ENCODE measurements at regions not wholly inside any gene's neighbourhood (a gene's known extent, or its start where the extent isn't known, plus 50 kb on each side); places are given as distances from the start of the nearest gene placed in this dataset.
"Not testable (repeated sequence)": the region's sequence is repeated elsewhere in the genome, so short reads cannot be mapped to it uniquely, and the experiment has no call there.

DNA sequence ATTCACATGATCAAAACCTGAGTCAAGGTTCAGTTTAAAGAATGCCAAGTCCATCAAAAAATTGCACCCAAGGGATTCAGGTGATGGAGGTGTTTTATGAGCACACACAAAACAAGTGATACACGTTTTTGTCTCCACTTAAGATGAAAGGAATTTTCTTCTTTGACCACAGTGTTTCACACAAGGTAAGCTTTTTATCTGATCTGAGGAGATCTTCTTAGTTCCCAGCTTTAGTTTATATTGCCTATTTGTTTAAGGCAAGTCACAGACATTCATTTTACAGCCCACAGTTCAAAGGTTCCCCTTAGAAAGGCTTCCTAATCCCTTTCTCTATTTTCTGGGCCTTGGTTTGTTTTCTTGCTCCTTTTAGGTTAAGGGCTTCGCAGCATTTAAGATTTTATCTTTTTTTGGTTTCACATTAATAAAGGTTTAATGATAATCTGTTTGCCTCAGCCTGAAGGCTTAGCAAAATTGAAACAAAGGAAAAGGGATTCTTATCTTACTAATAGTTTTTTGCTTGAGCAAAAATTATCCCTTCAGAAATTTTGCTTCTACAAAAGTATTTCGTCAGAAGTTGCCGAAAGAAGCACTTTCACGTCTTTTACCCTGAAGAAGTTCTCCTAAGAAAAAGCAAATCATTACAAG lies 420.5 kb upstream of the NAALADL2 start:
- DNase-seq (ENCODE audit: low read depth, low spot score) = peak; percentile 3
- in situ Hi-C loops (cut with HindIII; ENCODE audit: low pct_unique_long_range_greater_than_20kb, low sequenced_read_pairs) = no loop called here

DNA sequence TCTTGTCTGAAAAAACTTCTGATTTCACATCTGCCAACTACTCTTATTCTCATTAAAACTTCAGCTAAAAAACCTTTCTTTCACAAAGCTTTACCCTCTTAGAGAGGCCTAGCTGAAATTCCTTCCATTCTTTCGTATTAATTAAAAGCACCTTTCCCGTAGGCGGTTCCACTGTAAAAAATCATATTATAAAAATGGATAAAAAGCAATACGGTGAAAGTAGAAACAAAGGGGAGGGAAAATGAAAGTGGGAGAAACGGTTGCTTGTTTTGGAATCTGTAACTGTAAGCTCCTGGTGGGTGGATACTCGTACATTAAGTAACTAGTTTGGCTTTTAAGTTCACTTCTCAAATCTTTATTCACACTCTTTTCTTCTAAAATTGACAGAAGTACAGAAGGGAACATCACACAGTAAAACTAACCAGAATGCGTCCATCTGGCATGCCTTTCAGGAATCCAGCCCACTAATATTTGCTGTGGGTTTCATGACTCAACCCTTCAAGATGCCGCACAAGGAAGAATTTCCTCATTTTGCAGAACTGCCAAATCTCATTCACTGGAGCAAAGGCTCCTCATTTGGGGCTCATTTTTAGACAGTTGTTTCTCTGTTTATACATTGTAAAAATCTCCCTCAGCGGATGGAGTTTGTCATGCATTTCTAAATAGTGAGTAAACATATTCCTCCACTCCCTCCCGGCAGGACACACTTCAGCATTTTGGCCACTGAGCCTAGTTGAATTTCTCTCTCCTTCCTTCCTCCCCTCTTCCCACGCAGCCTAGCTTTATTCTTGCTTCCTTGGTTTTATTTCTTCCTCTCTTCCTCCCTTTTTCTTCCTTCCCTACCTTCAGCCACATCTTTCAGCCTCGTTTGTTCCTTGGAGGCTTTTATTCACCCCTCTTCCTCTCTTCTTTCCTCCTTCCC lies 419.5 kb upstream of the NAALADL2 start:
- in situ Hi-C loops (cut with HindIII; ENCODE audit: low pct_unique_long_range_greater_than_20kb, low sequenced_read_pairs) = no loop called here
- peak; percentile 70 for DNase-seq (ENCODE audit: low read depth, low spot score)

DNA sequence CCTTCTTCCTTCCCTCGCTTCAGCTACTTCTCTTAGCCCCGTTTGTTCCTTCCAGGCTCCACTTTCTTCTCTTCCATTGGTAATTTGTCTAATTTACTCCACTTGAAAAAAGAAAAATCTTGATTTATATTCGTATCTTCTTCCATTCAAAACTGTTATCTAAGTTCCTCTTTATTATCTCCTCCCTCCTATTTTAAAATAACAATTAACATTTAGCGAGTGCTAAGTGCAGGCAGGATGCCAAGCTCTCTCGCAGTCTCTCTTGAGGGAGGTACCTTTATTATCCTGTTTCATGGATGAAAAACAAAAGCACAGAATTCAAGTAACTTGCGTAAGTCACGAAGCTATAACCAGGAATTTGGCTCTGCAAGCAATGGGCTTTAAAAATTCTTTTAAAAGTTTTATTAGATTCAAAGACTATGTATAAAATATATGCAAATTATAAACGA lies 418.9 kb upstream of the NAALADL2 start:
- DNase-seq (ENCODE audit: low read depth, low spot score) = no peak
- in situ Hi-C loops (cut with HindIII; ENCODE audit: low pct_unique_long_range_greater_than_20kb, low sequenced_read_pairs) = no loop called here

DNA sequence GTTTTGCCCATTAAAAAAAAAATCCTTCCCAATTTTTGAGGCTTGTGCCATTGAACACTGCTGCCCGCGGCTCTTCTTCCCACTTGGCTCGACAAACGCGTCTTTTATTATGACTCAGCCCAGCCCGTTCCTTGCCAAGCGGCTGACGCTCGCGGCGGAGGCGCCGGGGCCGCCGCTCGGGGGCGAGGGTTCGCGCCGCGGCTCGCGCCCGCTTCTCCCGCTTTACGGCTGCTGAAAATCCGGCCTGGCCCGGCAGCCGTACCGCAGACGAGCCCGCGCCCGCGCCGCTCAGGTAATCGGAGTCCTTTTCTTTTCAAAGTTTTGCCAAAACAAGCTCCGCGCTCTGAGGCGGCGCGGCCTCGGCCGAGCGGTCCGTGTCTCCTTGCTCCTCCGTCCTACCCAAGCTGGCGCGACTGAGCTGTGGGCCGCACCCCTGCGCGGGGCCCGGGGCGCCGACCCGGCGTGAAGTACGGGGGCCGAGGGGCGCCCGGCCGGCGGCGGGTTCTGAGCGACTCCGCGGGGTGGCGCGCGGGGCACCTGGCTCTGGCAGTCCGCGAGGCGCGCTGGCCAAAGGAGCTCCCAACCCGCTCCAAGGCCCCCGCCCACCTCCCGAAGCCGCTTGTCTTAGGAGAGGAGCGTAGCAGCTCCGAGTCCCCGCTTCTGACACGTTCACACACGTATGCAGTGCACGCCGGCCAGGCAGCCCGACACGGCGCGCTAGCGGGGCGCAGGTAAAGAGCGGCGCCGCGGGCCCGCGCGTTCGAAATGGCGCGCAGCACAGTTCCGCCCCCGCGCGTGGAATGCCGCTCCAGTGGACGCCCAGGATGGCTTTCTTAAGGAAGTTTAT lies 418.2 kb upstream of the NAALADL2 start:
- DNase-seq (ENCODE audit: low read depth, low spot score) = peak; percentile 94
- in situ Hi-C loops (cut with HindIII; ENCODE audit: low pct_unique_long_range_greater_than_20kb, low sequenced_read_pairs) = no loop called here

DNA sequence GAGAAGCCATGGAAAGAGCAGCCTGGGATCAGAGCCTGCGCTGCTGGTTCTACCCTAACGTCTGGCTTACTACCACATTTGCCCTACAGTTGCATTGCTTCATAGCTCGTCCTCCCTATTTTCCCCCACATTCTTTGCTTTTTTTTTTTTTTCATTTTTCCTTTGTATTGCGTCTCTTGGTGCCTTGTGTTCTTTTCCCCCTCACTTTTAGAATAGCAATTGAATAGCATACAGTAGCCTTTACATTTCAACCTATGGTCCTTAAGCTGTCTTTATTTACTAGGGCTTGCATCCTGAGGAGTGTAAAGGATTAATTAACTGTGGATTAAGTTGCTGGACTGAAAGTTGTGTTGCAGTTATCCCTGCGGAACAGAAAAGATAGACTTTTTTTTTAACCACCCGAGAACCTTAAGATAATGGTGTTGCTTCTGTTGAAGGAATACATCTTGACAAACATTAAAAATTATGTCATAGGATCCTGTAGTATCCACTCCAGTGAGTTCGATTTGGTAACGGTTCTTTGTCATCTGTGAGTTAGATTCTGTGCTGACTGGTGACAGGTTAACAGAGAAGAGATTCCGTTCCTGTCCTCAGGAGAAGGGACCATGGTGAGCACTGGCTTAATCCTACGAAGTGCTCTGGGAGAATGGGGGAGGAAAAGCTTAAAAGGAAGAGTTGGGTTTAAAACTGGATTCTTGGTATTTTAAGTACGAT lies 417.4 kb upstream of the NAALADL2 start:
- peak; percentile 25 for DNase-seq (ENCODE audit: low read depth, low spot score)

DNA sequence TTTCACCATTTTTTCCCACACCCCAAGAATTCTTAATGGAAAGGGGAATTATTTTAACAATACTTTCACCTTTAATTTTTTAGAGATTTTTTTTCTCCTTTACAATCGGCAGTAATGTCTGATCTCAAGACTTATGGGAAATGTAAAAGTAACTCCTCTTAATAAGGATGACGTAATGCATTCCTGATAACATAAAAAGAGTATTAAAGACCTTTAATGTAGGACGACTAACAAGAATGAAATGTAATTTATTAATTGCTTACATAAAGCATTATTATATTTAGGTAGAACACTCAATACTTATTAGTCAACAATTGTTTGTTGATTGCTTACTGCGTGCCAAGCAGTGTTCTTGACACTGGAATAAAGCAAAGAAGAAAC lies 416.8 kb upstream of the NAALADL2 start:
- in situ Hi-C loops (cut with HindIII; ENCODE audit: low pct_unique_long_range_greater_than_20kb, low sequenced_read_pairs) = no loop called here

More for the DNA sequence above, 417.4 kb upstream of the NAALADL2 start:
- in situ Hi-C loops (cut with HindIII; ENCODE audit: low pct_unique_long_range_greater_than_20kb, low sequenced_read_pairs) = no loop called here

DNA sequence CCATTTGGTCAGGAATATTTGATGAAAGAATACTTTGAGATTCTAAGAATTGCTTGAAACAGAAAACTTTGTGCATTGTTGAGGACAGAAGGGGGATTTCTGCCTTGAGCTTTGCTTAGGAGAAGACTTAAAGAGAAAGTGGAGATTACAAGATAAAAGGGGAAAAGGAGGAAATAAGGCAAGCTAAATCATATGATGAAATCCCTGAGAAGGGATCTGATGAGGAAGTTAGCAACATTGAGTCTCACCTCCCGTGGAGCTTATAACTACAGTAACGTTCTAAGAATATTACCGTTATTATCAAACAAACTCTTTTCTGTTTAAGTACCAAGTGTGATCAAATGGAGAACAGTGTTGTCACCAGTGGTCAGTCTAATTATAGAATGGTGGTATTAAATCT lies 414.7 kb upstream of the NAALADL2 start:
- in situ Hi-C loops (cut with HindIII; ENCODE audit: low pct_unique_long_range_greater_than_20kb, low sequenced_read_pairs) = no loop called here

More for the DNA sequence above, 416.8 kb upstream of the NAALADL2 start:
- DNase-seq (ENCODE audit: low read depth, low spot score) = no peak

DNA sequence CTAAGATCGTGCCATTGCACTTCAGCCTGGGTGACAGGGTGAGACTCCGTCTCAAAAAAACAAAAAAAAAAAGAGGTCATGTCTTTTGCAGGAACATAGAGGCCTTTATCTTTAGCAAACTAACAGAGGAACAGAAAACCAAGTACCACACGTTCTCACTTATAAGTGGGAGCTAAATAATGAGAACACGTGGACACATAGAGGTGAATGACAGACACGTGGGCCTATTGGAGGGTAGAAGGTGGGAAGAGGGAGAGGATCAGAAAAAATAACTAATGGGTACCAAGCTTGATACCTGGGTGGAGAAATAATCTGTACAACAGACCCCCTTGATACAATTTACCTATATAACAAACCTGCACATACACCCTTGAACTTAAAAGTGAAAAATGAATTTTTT lies 401.4 kb upstream of the NAALADL2 start:
- in situ Hi-C loops (cut with HindIII; ENCODE audit: low pct_unique_long_range_greater_than_20kb, low sequenced_read_pairs) = no loop called here
- no peak for DNase-seq (ENCODE audit: low read depth, low spot score)

More for the DNA sequence above, 414.7 kb upstream of the NAALADL2 start:
- DNase-seq (ENCODE audit: low read depth, low spot score) = no peak

DNA sequence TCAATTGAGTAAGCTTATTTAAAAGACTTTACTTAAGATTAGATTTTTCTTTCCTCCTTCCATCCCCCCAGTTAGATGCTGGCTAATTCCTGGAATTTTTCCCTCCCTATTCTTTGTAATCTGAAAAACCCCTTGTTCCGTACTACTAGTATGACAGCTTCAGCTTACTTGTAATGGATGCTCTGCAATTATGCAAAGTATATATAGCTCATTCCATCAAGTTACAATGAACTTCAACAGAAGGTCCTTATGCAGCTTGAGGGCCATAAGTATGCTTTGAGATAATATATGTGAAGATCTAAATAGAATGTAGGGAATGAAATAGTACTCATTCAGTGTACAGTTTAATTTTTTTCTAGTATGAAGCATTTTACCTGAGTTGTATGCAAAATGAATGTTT lies 398.3 kb upstream of the NAALADL2 start:
- in situ Hi-C loops (cut with HindIII; ENCODE audit: low pct_unique_long_range_greater_than_20kb, low sequenced_read_pairs) = no loop called here
- DNase-seq (ENCODE audit: low read depth, low spot score) = no peak

DNA sequence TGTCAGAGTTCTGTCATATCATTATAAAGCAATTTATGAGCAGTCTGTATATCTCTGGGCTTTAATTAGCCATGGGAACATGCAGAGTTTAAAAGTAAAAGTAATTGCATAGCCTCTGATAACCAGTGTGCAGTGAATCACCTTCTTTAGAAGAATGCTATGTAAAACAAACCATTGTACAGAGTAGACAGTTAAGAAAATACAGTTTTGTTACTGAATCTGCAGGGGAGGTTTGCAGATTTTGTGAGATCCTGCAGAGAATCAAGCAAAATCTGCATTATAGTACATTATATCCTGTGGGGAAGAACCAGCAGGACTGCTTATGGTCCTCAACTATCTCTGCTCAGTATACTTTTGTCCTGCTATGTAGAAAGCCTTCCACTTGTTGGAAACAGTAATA lies 396.2 kb upstream of the NAALADL2 start:
- in situ Hi-C loops (cut with HindIII; ENCODE audit: low pct_unique_long_range_greater_than_20kb, low sequenced_read_pairs) = no loop called here
- no peak for DNase-seq (ENCODE audit: low read depth, low spot score)

DNA sequence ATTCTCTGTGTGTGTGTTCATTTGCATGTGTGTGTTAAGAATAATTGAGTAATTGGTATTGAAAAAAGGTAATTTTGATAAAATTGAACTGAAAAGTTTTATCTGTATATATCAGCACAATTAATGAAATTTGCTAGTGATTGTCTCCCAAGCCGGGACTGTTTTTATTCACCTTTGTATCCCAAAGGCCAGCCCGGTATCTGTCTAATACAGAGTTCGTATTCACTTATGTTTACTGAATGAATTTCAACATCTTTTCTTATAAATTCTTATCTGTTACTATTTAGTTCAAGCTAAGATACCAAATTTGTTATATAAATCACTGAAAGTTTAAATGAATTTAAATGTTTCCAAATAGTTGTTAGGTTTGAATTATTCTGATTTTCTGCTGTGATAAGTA lies 394.0 kb upstream of the NAALADL2 start:
- no peak for DNase-seq (ENCODE audit: low read depth, low spot score)
- in situ Hi-C loops (cut with HindIII; ENCODE audit: low pct_unique_long_range_greater_than_20kb, low sequenced_read_pairs) = no loop called here

DNA sequence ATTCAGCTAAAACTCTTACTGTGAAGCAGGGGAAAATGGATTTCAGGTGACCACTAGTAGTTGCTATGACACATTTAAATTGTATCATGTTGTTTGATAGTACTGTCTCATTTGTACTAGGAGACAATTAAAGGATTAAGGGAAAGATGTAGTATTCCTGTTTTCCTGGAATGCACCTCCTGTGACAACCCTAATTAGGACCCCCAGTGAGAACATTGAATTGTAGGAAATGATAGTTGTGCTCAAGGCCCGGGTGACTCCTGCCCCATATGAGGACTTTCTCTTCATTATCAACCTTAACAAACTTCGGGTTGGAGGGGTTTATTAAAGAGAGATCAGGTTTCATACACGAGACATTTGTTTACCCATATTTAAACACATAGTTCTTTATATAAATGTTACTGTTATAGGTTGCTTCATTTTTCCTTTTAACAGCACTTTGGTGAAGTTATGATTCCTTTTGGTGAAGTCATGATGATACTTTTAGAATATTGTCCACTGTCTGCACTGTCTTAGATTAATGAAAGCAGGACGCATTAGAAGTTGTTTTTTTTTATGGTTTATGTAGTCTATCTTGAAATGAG lies 392.6 kb upstream of the NAALADL2 start:
- in situ Hi-C loops (cut with HindIII; ENCODE audit: low pct_unique_long_range_greater_than_20kb, low sequenced_read_pairs) = no loop called here
- DNase-seq (ENCODE audit: low read depth, low spot score) = no peak

DNA sequence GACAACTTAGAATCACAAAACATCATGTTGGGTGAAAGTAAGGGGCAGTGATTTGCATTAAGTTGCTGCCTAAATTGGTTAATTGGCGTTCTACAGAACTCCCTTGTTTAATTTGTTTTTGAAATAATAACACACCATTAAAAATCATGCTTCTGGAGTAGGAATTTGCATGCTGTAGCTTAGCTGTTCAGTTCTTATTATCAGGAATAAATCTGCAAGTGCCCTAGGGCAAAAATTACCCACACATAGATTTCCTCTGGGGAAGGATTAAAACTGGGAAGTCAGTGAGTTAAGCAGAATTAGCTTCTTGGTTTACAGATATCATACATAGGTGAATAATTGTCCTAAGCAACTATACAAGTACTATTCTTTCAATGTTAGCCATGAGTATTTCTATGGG lies 381.6 kb upstream of the NAALADL2 start:
- in situ Hi-C loops (cut with HindIII; ENCODE audit: low pct_unique_long_range_greater_than_20kb, low sequenced_read_pairs) = no loop called here
- peak; percentile 43 for DNase-seq (ENCODE audit: low read depth, low spot score)

DNA sequence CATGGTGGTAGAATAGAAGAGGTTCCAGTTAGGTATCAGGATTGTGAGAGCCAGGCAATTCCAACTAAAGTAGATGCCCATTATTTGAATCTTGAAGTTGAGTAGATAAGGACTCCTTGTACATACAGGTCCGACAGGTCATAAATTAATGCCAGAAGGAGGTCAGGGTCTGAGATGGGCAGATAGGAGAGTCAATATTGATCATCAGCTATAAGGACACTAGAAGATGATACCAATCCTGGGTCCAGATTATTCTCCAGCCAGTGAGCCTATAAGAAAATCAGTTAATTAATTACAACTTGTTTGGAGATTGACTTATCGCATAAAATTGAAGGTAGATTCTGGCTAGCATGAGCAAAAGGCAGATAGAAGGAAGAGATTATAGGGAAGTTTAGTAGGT lies 378.4 kb upstream of the NAALADL2 start:
- DNase-seq (ENCODE audit: low read depth, low spot score) = no peak
- in situ Hi-C loops (cut with HindIII; ENCODE audit: low pct_unique_long_range_greater_than_20kb, low sequenced_read_pairs) = no loop called here

DNA sequence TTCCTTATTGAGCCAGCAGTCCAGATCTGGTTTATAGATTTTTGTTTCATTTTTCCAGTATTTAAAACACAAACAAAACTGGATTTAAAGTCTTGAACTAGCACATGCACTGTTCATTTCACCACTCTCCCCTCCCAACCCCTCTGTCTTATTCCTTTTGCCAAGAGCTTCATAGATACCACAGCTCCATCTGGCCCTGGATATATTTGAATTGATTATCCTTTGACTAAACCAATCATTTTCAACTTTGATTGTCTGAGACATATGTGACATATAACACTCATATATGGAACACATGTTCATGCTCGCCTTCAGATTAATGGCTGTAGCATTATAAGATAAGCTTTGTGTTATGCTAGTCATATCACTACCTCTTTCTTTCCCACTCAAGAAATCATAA lies 376.6 kb upstream of the NAALADL2 start:
- no peak for DNase-seq (ENCODE audit: low read depth, low spot score)
- in situ Hi-C loops (cut with HindIII; ENCODE audit: low pct_unique_long_range_greater_than_20kb, low sequenced_read_pairs) = no loop called here

DNA sequence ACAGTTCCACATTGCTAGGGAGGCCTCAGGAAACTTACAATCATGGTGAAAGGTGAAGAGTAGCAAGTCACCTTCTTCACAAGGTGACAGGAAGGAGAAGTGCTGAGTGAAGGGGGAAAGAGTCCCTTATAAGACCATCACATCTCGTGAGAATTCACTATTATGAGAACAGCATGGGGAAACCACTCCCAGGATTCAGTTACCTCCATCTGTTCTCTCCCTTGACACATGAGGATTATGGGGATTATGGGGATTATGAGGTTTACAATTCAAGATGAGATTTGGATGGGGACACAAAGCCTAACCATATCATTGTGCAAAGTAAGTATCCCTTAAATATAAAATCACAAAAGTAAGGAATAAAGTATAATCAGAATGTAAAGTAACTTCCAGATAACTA lies 375.9 kb upstream of the NAALADL2 start:
- no peak for DNase-seq (ENCODE audit: low read depth, low spot score)
- in situ Hi-C loops (cut with HindIII; ENCODE audit: low pct_unique_long_range_greater_than_20kb, low sequenced_read_pairs) = no loop called here

DNA sequence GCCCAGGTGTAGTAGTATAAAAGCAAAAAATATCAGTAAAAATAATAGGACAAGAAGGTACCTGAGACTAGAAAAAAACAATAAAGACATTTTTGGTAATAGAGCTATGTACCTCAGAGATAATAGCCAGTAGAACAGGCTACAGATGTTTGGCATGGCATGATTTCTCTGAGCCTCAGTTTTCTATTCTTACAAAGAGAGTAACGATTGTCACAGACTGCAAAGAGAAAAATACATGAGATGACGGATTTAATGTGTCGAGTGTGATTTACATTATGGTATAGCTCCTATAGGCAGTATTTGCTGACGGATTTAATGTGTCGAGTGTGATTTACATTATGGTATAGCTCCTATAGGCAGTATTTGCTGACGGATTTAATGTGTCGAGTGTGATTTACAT lies 375.3 kb upstream of the NAALADL2 start:
- in situ Hi-C loops (cut with HindIII; ENCODE audit: low pct_unique_long_range_greater_than_20kb, low sequenced_read_pairs); DNase-seq (ENCODE audit: low read depth, low spot score): not testable (repeated sequence)
